GM12892 (cell line): ENCODE measurements at regions not wholly inside any gene's neighbourhood (a gene's known extent, or its start where the extent isn't known, plus 50 kb on each side); places are given as distances from the start of the nearest gene placed in this dataset.

Source experiments
- POLR2A ChIP-seq: IDR thresholded peaks from 2 replicates; pipeline ENCODE4 v1.6.1; 2011; ENCODE audit warnings: low read depth, low read length, control low read depth
- TAF1 ChIP-seq: IDR thresholded peaks from 2 replicates; pipeline ENCODE4 v1.6.1; 2011; ENCODE audit warnings: low read depth, mild to moderate bottlenecking, control low read depth, low read length, borderline replicate concordance

DNA sequence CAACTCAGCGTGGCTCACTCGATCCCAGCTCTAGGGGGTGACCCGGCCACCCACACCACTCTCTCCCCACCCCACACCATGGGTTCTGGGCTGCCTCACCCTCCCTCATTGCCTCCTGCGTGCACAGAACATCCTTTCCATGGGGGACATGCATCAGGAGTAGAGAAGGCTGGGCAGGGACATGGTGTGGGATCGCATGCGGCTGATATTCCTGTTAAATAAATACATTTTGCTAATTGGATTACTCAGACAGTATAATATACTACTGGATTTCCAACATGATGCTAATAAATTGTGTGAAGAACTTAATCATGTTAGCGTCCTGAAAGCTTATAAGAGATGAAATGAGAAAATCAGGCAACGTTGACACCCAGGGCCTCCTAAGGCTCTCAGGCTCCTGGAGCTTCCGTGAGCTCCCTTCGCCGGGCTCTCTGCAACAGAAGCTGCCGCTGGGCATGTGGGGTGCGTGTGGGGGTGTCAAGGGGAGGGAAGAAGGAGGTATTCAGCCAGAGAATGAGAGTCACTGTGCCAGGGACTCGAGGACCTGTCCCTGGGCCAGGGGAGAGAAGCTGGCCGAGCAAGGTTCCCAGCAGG is 173.1 kb upstream of the TNRC6C start:
- TF ChIP-seq POLR2A, result no peak
- no peak for TF ChIP-seq TAF1
